ENCODE measurements at regions not wholly inside any gene's neighbourhood (a gene's known extent, or its start where the extent isn't known, plus 50 kb on each side); places are given as distances from the start of the nearest gene placed in this dataset.

DNA sequence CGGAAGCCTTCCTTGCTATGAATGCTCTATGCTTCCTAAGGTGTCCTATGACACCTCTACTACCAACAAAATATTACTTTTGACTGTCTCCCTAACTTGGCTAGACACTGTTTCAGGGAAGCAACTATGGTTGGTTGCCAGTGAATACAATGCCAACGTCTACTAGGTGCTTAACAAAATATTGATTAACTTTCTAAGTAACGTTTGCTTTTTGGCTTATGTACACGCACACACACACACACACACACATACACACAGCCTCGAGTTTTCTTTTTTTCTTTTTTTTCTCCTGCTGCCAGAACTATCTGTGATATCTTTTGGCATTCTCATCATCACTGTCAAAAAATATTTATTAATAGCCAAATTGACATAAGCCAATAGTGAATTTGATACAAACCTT, 864.0 kb downstream of the PLA2G4A start:
- TF ChIP-seq, protein P1, sequence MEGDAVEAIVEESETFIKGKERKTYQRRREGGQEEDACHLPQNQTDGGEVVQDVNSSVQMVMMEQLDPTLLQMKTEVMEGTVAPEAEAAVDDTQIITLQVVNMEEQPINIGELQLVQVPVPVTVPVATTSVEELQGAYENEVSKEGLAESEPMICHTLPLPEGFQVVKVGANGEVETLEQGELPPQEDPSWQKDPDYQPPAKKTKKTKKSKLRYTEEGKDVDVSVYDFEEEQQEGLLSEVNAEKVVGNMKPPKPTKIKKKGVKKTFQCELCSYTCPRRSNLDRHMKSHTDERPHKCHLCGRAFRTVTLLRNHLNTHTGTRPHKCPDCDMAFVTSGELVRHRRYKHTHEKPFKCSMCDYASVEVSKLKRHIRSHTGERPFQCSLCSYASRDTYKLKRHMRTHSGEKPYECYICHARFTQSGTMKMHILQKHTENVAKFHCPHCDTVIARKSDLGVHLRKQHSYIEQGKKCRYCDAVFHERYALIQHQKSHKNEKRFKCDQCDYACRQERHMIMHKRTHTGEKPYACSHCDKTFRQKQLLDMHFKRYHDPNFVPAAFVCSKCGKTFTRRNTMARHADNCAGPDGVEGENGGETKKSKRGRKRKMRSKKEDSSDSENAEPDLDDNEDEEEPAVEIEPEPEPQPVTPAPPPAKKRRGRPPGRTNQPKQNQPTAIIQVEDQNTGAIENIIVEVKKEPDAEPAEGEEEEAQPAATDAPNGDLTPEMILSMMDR (IDR thresholded peaks at IDR 0.05 in 8 of 11, conservative IDR thresholded peaks at IDR 0.05 in 3 of 11) = no peak
- TF ChIP-seq POLR2A (IDR thresholded peaks at IDR 0.05) = no peak
